GM12878 (cell line): ENCODE measurements at regions not wholly inside any gene's neighbourhood (a gene's known extent, or its start where the extent isn't known, plus 50 kb on each side); places are given as distances from the start of the nearest gene placed in this dataset.

Source experiments
- ATAC-seq: fragments of 200-7000 bp; cut with Tn5 transposase; 3 replicates; pipeline ENCODE4 v1.9.1; 2020; ENCODE audit warnings: mild to moderate bottlenecking, moderate library complexity
- BruUV-seq: library from RNA; stranded (reverse); fragments of 400-500 nt; replicated peaks from 2 replicates; lab custom pipeline; 2021; lab: Mats Ljungman, UMichigan
- CTCF ChIA-PET: fragments of 300-600 bp; sonication (Branson Sonifier 250); formaldehyde crosslinking; extraction: SDS; loops from one replicate; lab custom pipeline; 2021; ENCODE audit warnings: inconsistent platforms; lab: Yijun Ruan, JAX
- POLR2A ChIA-PET: fragments of 350-600 bp; formaldehyde crosslinking; extraction: SDS; loops from one replicate; lab custom pipeline; 2021; ENCODE audit warnings: inconsistent platforms; lab: Charles Lee
- RAD21 ChIA-PET: fragments of 300-600 bp; sonication (Branson Sonifier 250); formaldehyde crosslinking; loops from one replicate; lab custom pipeline; 2023; ENCODE audit warnings: antibody characterized with exemption; ENCODE audit not compliant: unreplicated experiment; lab: Charles Lee
- SMC1A ChIA-PET: fragments of 300-600 bp; sonication (Branson Sonifier 250); formaldehyde crosslinking; loops from one replicate; lab custom pipeline; 2023; ENCODE audit not compliant: unreplicated experiment, uncharacterized antibody; lab: Charles Lee
- DNase-seq: peaks from one replicate; pipeline ENCODE4 v3.0.0-alpha.2; 2011; ENCODE audit warnings: low read depth, low spot score
- FAIRE-seq: peaks from 3 replicates; lab custom pipeline; 2011; peaks lifted over from hg19 to GRCh38; lab: Jason Lieb, UNC
- H2AFZ ChIP-seq: 2 replicates; pipeline ENCODE4 v1.6.0; 2011; ENCODE audit warnings: low read depth, low read length, control low read depth; ENCODE audit not compliant: control insufficient read depth
- H3K27ac ChIP-seq: 2 replicates; pipeline ENCODE4 v1.5.1; 2011; ENCODE audit warnings: control low read depth; ENCODE audit not compliant: control insufficient read depth, insufficient read depth
- H3K27me3 ChIP-seq, 2 experiments: replicated peaks in 1 of 2; 2 replicates each; pipeline versions ENCODE4 v1.6.0 to v1.6.1; 2011; ENCODE audit warnings: low read length in 1 of 2; ENCODE audit not compliant: control insufficient read depth in 2 of 2, insufficient read depth in 2 of 2
- H3K36me3 ChIP-seq, 2 experiments: 2 replicates each; pipeline ENCODE4 v1.5.1; 2011; ENCODE audit warnings: low read length in 1 of 2; ENCODE audit not compliant: control insufficient read depth in 2 of 2, insufficient read depth in 2 of 2
- H3K4me1 ChIP-seq: 2 replicates; pipeline ENCODE4 v1.6.1; 2011; ENCODE audit warnings: mild to moderate bottlenecking, low read length, moderate library complexity, mixed read lengths; ENCODE audit not compliant: control insufficient read depth, insufficient read depth
- H3K4me2 ChIP-seq: 2 replicates; pipeline ENCODE4 v1.6.0; 2011; ENCODE audit warnings: control low read depth; ENCODE audit not compliant: control insufficient read depth, insufficient read depth
- H3K4me3 ChIP-seq: fragments of 200-600 bp; sonication (generic); 2 replicates; pipeline ENCODE4 v1.5.1; 2016
- H3K79me2 ChIP-seq: 2 replicates; pipeline ENCODE4 v1.6.0; 2011; ENCODE audit warnings: low read length; ENCODE audit not compliant: control insufficient read depth, insufficient read depth
- H3K9ac ChIP-seq: 2 replicates; pipeline ENCODE4 v1.8.0; 2011; ENCODE audit warnings: low read length, control low read depth, mixed read lengths; ENCODE audit not compliant: control insufficient read depth, insufficient read depth
- H3K9me3 ChIP-seq: replicated peaks from 3 replicates; pipeline ENCODE4 v1.5.1; 2011; ENCODE audit warnings: mild to moderate bottlenecking, low read length; ENCODE audit not compliant: control insufficient read depth, insufficient read depth
- H4K20me1 ChIP-seq: 2 replicates; pipeline ENCODE4 v1.6.0; 2011; ENCODE audit not compliant: control insufficient read depth, insufficient read depth
- ATF7 ChIP-seq: fragments of 450-650 bp; IDR thresholded peaks from 2 replicates; pipeline ENCODE4 v1.6.1; 2016; ENCODE audit warnings: low read depth, mild to moderate bottlenecking
- BHLHE40 ChIP-seq, 2 experiments: fragments of 450-650 bp in 1 of 2; IDR thresholded peaks; 2 replicates each; pipeline ENCODE4 v1.6.1; 2011 to 2017; ENCODE audit warnings: low read depth in 2 of 2, borderline replicate concordance in 1 of 2, improper control_type of control experiment in 1 of 2, low read length in 1 of 2, mild to moderate bottlenecking in 1 of 2
- BMI1 ChIP-seq: fragments of 450-650 bp; IDR thresholded peaks from 2 replicates; pipeline ENCODE4 v1.6.1; 2016; ENCODE audit warnings: mild to moderate bottlenecking, moderate library complexity, borderline replicate concordance
- CBX5 ChIP-seq: sonication (generic); IDR thresholded peaks from 2 replicates; pipeline ENCODE4 v1.6.1; 2016; ENCODE audit warnings: low read depth, moderate library complexity, mild to moderate bottlenecking, inconsistent platforms
- EP300 ChIP-seq, 2 experiments: fragments of 150-350 bp in 1 of 2; IDR thresholded peaks; 2 replicates each; pipeline ENCODE4 v1.6.1; 2011 to 2012; ENCODE audit warnings: low read depth in 2 of 2, low read length in 2 of 2, borderline replicate concordance in 1 of 2, improper control_type of control experiment in 1 of 2, inconsistent platforms in 1 of 2; ENCODE audit not compliant: control insufficient read depth in 1 of 2
- IKZF2 ChIP-seq, 2 experiments: fragments of 450-650 bp; IDR thresholded peaks; 2 replicates each; pipeline ENCODE4 v1.6.1; 2017; ENCODE audit warnings: mild to moderate bottlenecking in 2 of 2, moderate library complexity in 2 of 2
- NFYB ChIP-seq: IDR thresholded peaks from 2 replicates; pipeline ENCODE4 v1.6.1; 2011; ENCODE audit warnings: low read depth, mild to moderate bottlenecking, low read length, improper control_type of control experiment, moderate library complexity; ENCODE audit not compliant: insufficient read depth
- PAX5 ChIP-seq: IDR thresholded peaks from 2 replicates; pipeline ENCODE4 v1.6.1; 2011; ENCODE audit warnings: low read depth, low read length, borderline replicate concordance
- POU2F2 ChIP-seq: IDR thresholded peaks from 3 replicates; pipeline ENCODE4 v1.6.1; 2011; ENCODE audit warnings: low read depth, mild to moderate bottlenecking, low read length, borderline replicate concordance
- RELA ChIP-seq: fragments of 450-650 bp; IDR thresholded peaks from 2 replicates; pipeline ENCODE4 v1.8.0; 2014; ENCODE audit warnings: borderline replicate concordance; ENCODE audit not compliant: partially characterized antibody
- RUNX3 ChIP-seq: IDR thresholded peaks from 2 replicates; pipeline ENCODE4 v1.6.1; 2012; ENCODE audit warnings: low read length, inconsistent platforms
- SUPT20H ChIP-seq: IDR thresholded peaks from 2 replicates; pipeline ENCODE4 v1.6.1; 2011; ENCODE audit warnings: low read depth, mild to moderate bottlenecking, low read length, moderate library complexity, borderline replicate concordance; ENCODE audit not compliant: control insufficient read depth
- ZNF384 ChIP-seq: IDR thresholded peaks from 2 replicates; pipeline ENCODE4 v1.6.1; 2012; ENCODE audit warnings: low read depth, mild to moderate bottlenecking, low read length, improper control_type of control experiment, borderline replicate concordance
- ZZZ3 ChIP-seq: IDR thresholded peaks from 2 replicates; pipeline ENCODE4 v1.6.1; 2011; ENCODE audit warnings: low read depth; ENCODE audit not compliant: control insufficient read depth, insufficient read length
- WGBS: methylation state at CpG from one replicate; pipeline ENCODE4 v1.1.6; 2016; ENCODE audit warnings: low lambda C conversion rate; ENCODE audit not compliant: insufficient replicate concordance, insufficient coverage; ENCODE audit errors: missing lambda C conversion rate; 5-methylcytosine and 5-hydroxymethylcytosine counted together
- in situ Hi-C: fragments of 300-500 bp; cut with MboI; formaldehyde crosslinking; loops from 9 replicates; pipeline ENCODE4 v1.14.3; 2018; ENCODE audit warnings: mixed read lengths
- intact Hi-C: fragments of 100-400 bp; cut with micrococcal nuclease; formaldehyde crosslinking; loops from one replicate; pipeline ENCODE4 v1.14.2; 2022; ENCODE audit not compliant: unreplicated experiment
- TF ChIP-seq, protein P1 (sequence below): fragments of 450-650 bp; formaldehyde crosslinking; IDR thresholded peaks from 2 replicates; pipeline ENCODE4 v1.4.0; 2020; ENCODE audit warnings: mild to moderate bottlenecking, moderate library complexity
- TF ChIP-seq, protein P2 (sequence below): IDR thresholded peaks from 2 replicates; pipeline ENCODE4 v1.6.1; 2011; ENCODE audit warnings: low read depth, mild to moderate bottlenecking, low read length, moderate library complexity, borderline replicate concordance; ENCODE audit errors: extremely low read depth
- TF ChIP-seq, protein P3 (sequence below): fragments of 450-650 bp; IDR thresholded peaks from 2 replicates; pipeline ENCODE4 v1.6.1; 2016; ENCODE audit warnings: mild to moderate bottlenecking

DNA sequence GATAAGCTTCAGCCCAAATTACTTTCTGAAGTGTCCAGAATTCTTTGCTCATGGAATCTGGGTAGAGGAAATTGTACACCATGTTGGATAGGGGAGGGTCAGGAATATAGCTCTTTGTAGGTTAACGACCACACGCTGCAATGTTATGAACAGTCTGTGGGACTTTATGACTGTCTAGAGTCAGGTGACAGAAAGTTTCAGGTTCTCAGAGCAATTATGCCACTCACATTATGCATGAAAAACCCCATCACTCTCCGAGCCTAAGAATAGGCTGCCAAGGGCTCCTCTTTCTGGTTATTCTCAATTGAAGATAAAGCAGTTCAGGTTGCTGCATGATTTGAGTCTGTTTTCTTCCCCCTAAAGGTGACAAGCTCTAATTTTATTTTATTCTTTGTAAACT lies 430.9 kb downstream of the ATP23 start:
- Histone ChIP-seq H3K9me3 (no peaks in the 10 kb centered on the region; the same call in 2 of the 3 replicates), H3K4me3 (no peak overlapping the region), H3K4me2 (0 out of 2 replicates have a peak overlapping the region, but pooled peaks have one; percentile 50), H4K20me1 (no peaks in the 10 kb centered on the region), H3K36me3 (no peaks in the 10 kb centered on the region), H2AFZ (peak overlapping the region; percentile 12), H3K9ac (no peak overlapping the region), H3K4me1 (no peaks in the 10 kb centered on the region), H3K27ac (no peak overlapping the region), H3K27me3 (no peaks in the 10 kb centered on the region), H3K79me2 (no peaks in the 10 kb centered on the region)
- intact Hi-C loops (no loop called here), in situ Hi-C loops (no loop called here)
- 0% methylated on average over 3 of the region's 3 CpGs for WGBS
- peak; percentile 31 for FAIRE-seq
- CTCF ChIA-PET: interaction anchor here (1.4 to 1.7 kb wide), 2 partner anchors 14 to 24 kb away, joined by 4 to 13 read pairs; no protein-coding TSS in a partner anchor
- POLR2A ChIA-PET: interaction anchor here (1.1 kb wide), 1 partner anchor 52 kb away, joined by 4 read pairs; no protein-coding TSS in a partner anchor
- SMC1A ChIA-PET: interaction anchor here (0.6 to 1.9 kb wide), 10 partner anchors 9 to 112 kb away, joined by 3 to 7 read pairs (median 4); no protein-coding TSS in a partner anchor
- peak; percentile 60 for DNase-seq
- peak; percentile 99 for ATAC-seq
- BruUV-seq: no TSS peak
- RAD21 ChIA-PET: interaction anchor here (0.6 to 1.6 kb wide), 4 partner anchors 11 to 548 kb away, joined by 3 to 7 read pairs (median 3); partner anchors contain the start of gene LRIG3
- TF ChIP-seq, protein P1, sequence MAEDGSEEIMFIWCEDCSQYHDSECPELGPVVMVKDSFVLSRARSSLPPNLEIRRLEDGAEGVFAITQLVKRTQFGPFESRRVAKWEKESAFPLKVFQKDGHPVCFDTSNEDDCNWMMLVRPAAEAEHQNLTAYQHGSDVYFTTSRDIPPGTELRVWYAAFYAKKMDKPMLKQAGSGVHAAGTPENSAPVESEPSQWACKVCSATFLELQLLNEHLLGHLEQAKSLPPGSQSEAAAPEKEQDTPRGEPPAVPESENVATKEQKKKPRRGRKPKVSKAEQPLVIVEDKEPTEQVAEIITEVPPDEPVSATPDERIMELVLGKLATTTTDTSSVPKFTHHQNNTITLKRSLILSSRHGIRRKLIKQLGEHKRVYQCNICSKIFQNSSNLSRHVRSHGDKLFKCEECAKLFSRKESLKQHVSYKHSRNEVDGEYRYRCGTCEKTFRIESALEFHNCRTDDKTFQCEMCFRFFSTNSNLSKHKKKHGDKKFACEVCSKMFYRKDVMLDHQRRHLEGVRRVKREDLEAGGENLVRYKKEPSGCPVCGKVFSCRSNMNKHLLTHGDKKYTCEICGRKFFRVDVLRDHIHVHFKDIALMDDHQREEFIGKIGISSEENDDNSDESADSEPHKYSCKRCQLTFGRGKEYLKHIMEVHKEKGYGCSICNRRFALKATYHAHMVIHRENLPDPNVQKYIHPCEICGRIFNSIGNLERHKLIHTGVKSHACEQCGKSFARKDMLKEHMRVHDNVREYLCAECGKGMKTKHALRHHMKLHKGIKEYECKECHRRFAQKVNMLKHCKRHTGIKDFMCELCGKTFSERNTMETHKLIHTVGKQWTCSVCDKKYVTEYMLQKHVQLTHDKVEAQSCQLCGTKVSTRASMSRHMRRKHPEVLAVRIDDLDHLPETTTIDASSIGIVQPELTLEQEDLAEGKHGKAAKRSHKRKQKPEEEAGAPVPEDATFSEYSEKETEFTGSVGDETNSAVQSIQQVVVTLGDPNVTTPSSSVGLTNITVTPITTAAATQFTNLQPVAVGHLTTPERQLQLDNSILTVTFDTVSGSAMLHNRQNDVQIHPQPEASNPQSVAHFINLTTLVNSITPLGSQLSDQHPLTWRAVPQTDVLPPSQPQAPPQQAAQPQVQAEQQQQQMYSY (CRISPR knock-in tag): no peak
- TF ChIP-seq BHLHE40 (IDR thresholded peaks at IDR 0.05; ENCODE audit: borderline replicate concordance in 1 of 2, low read depth in 2 of 2, low read length in 1 of 2) (peak; percentile 69 to 78; a peak in 3 of 4 replicates), PAX5 (peak; percentile 32; the same call in 1 of the 2 replicates), IKZF2 (IDR thresholded peaks at IDR 0.05) (peak in 1 of 2 experiments; percentile 40; a peak in 1 of 4 replicates), CBX5 (0 out of 2 replicates have a peak, but pooled peaks have one; percentile 25), EP300 (IDR thresholded peaks at IDR 0.05; ENCODE audit: borderline replicate concordance in 1 of 2, control insufficient read depth in 1 of 2, low read depth in 2 of 2, low read length in 2 of 2) (0 out of 4 replicates have a peak, but pooled peaks of 1 of the 2 experiments have one; percentile 13), RELA (peak; percentile 45), NFYB (no peak), RUNX3 (peak; percentile 37), ATF7 (peak; percentile 20; the same call in 1 of the 2 replicates), SUPT20H (no peak), ZNF384 (no peak), ZZZ3 (no peak), POU2F2 (peak; percentile 92; the same call in 2 of the 3 replicates), BMI1 (no peak)
- TF ChIP-seq, protein P2, sequence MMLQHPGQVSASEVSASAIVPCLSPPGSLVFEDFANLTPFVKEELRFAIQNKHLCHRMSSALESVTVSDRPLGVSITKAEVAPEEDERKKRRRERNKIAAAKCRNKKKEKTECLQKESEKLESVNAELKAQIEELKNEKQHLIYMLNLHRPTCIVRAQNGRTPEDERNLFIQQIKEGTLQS: no peak
- TF ChIP-seq, protein P3, sequence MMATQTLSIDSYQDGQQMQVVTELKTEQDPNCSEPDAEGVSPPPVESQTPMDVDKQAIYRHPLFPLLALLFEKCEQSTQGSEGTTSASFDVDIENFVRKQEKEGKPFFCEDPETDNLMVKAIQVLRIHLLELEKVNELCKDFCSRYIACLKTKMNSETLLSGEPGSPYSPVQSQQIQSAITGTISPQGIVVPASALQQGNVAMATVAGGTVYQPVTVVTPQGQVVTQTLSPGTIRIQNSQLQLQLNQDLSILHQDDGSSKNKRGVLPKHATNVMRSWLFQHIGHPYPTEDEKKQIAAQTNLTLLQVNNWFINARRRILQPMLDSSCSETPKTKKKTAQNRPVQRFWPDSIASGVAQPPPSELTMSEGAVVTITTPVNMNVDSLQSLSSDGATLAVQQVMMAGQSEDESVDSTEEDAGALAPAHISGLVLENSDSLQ: peak; percentile 87
